HG02571 (cell line): ENCODE measurements at regions not wholly inside any gene's neighbourhood (a gene's known extent, or its start where the extent isn't known, plus 50 kb on each side); places are given as distances from the start of the nearest gene placed in this dataset.
"Not testable (repeated sequence)": the region's sequence is repeated elsewhere in the genome, so short reads cannot be mapped to it uniquely, and the experiment has no call there.

ENCODE experiments used
- ATAC-seq: cut with Tn5 transposase; IDR thresholded peaks from one replicate; pipeline ENCODE4 v1.9.1; 2021; ENCODE audit warnings: mild to moderate bottlenecking, moderate library complexity; ENCODE audit not compliant: unreplicated experiment

- ATAC-seq = no peak
These were observed 252.2 kb downstream of the ERMARD start for GRCh38 chr6:170003451-170004160.

- no peak for ATAC-seq
These were observed 251.6 kb downstream of the ERMARD start for GRCh38 chr6:170003027-170003426.

- not testable (repeated sequence) for ATAC-seq
These were observed 250.4 kb downstream of the ERMARD start for GRCh38 chr6:170001782-170002181.

- no peak for ATAC-seq
These were observed 248.8 kb downstream of the ERMARD start for GRCh38 chr6:170000071-170000843.

- no peak for ATAC-seq
These were observed 247.9 kb downstream of the ERMARD start for GRCh38 chr6:169999367-169999766.

GRCh38 chr6:169998457-169998856, 247.0 kb downstream of the ERMARD start:
- no peak for ATAC-seq

GRCh38 chr6:169997930-169998218, 246.5 kb downstream of the ERMARD start:
- ATAC-seq = no peak

- ATAC-seq = no peak
These were observed 245.9 kb downstream of the ERMARD start for GRCh38 chr6:169997187-169997929.

GRCh38 chr6:169996378-169997051, 245.1 kb downstream of the ERMARD start:
- ATAC-seq = no peak

- no peak for ATAC-seq
These were observed 243.3 kb downstream of the ERMARD start for GRCh38 chr6:169994739-169995138.

GRCh38 chr6:169993861-169994481, 242.5 kb downstream of the ERMARD start:
- ATAC-seq = no peak

GRCh38 chr6:169991913-169992312, 240.5 kb downstream of the ERMARD start:
- ATAC-seq = no peak

GRCh38 chr6:169991031-169991390, 239.6 kb downstream of the ERMARD start:
- ATAC-seq = no peak

- no peak for ATAC-seq
These were observed 238.9 kb downstream of the ERMARD start for GRCh38 chr6:169990095-169991030.

- no peak for ATAC-seq
These were observed 238.2 kb downstream of the ERMARD start for GRCh38 chr6:169989594-169989993.

GRCh38 chr6:169988769-169989550, 237.5 kb downstream of the ERMARD start:
- ATAC-seq = no peak

GRCh38 chr6:169986848-169987498, 235.6 kb downstream of the ERMARD start:
- ATAC-seq = no peak

- no peak for ATAC-seq
These were observed 234.9 kb downstream of the ERMARD start for GRCh38 chr6:169986171-169986847.
